B cell (primary cell): ENCODE measurements at regions not wholly inside any gene's neighbourhood (a gene's known extent, or its start where the extent isn't known, plus 50 kb on each side); places are given as distances from the start of the nearest gene placed in this dataset.

ENCODE experiments used
- ATAC-seq: fragments of 200-7000 bp; cut with Tn5 transposase; one replicate; pipeline ENCODE4 v1.10.0; 2021; ENCODE audit warnings: low read depth, mild to moderate bottlenecking, moderate number of reproducible peaks, moderate library complexity
- CTCF ChIA-PET: fragments of 350-600 bp; sonication (Branson Sonifier 250); formaldehyde crosslinking; loops from one replicate; lab custom pipeline; 2021; ENCODE audit warnings: antibody characterized with exemption, inconsistent platforms; lab: Charles Lee
- POLR2A ChIA-PET: fragments of 350-600 bp; sonication (Branson Sonifier 250); formaldehyde crosslinking; loops from one replicate; lab custom pipeline; 2021; ENCODE audit warnings: antibody characterized with exemption; lab: Charles Lee
- DNase-seq: peaks from one replicate; pipeline ENCODE4 v3.0.0; 2013
- H2AFZ ChIP-seq: 2 replicates; pipeline ENCODE4 v1.6.1; 2012; ENCODE audit warnings: mild to moderate bottlenecking, low read depth, low read length; ENCODE audit not compliant: insufficient read depth, poor library complexity, severe bottlenecking
- H3K27ac ChIP-seq, 2 donors: 1 replicate in 1 of 2; 2 replicates in 1 of 2; pipeline ENCODE4 v1.5.1; 2012 to 2013; ENCODE audit warnings: low read length in 2 of 2, mild to moderate bottlenecking in 2 of 2, moderate library complexity in 1 of 2
- H3K27me3 ChIP-seq, 4 experiments: fragments of 200-600 bp in 1 of 4; sonication (generic) in 1 of 4; replicated peaks in 1 of 4; 1 replicate in 2 of 4; 2 replicates in 2 of 4; pipeline versions ENCODE4 v1.6.1 to v1.7.0; 2013 to 2016; ENCODE audit warnings: low read length in 3 of 4, mild to moderate bottlenecking in 2 of 4, mixed read lengths in 1 of 4, moderate library complexity in 1 of 4; ENCODE audit not compliant: insufficient read depth in 4 of 4, control insufficient read depth in 3 of 4; ENCODE audit errors: control extremely low read depth in 1 of 4
- H3K36me3 ChIP-seq, 2 experiments: replicated peaks in 1 of 2; 1 replicate in 1 of 2; 2 replicates in 1 of 2; pipeline versions ENCODE4 v1.6.1 to v1.7.1; 2013; ENCODE audit warnings: low read length in 1 of 2; ENCODE audit not compliant: insufficient read depth in 2 of 2, control insufficient read depth in 1 of 2; ENCODE audit errors: control extremely low read depth in 1 of 2, extremely low read depth in 1 of 2
- H3K4me1 ChIP-seq, 2 donors: fragments of 200-600 bp in 1 of 2; sonication (generic) in 1 of 2; 1 replicate in 1 of 2; 2 replicates in 1 of 2; pipeline versions ENCODE4 v1.5.1 to v1.6.1; 2013 to 2017; ENCODE audit warnings: low read length in 2 of 2; ENCODE audit not compliant: control insufficient read depth in 2 of 2, insufficient read depth in 2 of 2
- H3K4me2 ChIP-seq: replicated peaks from 2 replicates; pipeline ENCODE3; 2012; ENCODE audit warnings: mild to moderate bottlenecking, low read depth, low read length; ENCODE audit not compliant: poor library complexity, severe bottlenecking
- H3K4me3 ChIP-seq, 5 experiments: fragments of 200-600 bp in 1 of 5; sonication (generic) in 1 of 5; 1 replicate in 3 of 5; 2 replicates in 2 of 5; pipeline versions ENCODE4 v1.5.1 to v1.7.0; 2011 to 2016; ENCODE audit warnings: low read length in 4 of 5, mild to moderate bottlenecking in 4 of 5, low read depth in 2 of 5, control low read depth in 1 of 5, moderate library complexity in 1 of 5; ENCODE audit not compliant: insufficient read depth in 1 of 5; ENCODE audit errors: control extremely low read depth in 1 of 5, extremely low read depth in 1 of 5
- H3K79me2 ChIP-seq: fragments of 200-600 bp; sonication (generic); one replicate; pipeline ENCODE4 v1.6.0; 2016; ENCODE audit warnings: low read length; ENCODE audit not compliant: control insufficient read depth, insufficient read depth
- H3K9ac ChIP-seq: fragments of 200-600 bp; sonication (generic); 2 replicates; pipeline ENCODE4 v1.6.1; 2017; ENCODE audit warnings: mild to moderate bottlenecking, low read length, moderate library complexity
- H3K9me3 ChIP-seq, 3 donors: one replicate each; pipeline versions ENCODE4 v1.6.1 to v1.7.1; 2013; ENCODE audit warnings: low read length in 2 of 3; ENCODE audit not compliant: control insufficient read depth in 2 of 3, insufficient read depth in 1 of 3; ENCODE audit errors: control extremely low read depth in 1 of 3
- H4K20me1 ChIP-seq: 2 replicates; pipeline ENCODE4 v1.6.0; 2012; ENCODE audit warnings: mild to moderate bottlenecking, low read length; ENCODE audit not compliant: insufficient read depth, control insufficient read depth, poor library complexity, severe bottlenecking
- H3K27ac Mint-ChIP-seq: one replicate; pipeline ENCODE4 v1.8.0; 2021; ENCODE audit warnings: mixed read lengths
- H3K27me3 Mint-ChIP-seq: one replicate; pipeline ENCODE4 v1.8.0; 2021; ENCODE audit warnings: mixed read lengths
- H3K4me1 Mint-ChIP-seq: one replicate; pipeline ENCODE4 v1.8.0; 2021; ENCODE audit warnings: mixed read lengths
- H3K4me3 Mint-ChIP-seq: one replicate; pipeline ENCODE4 v1.8.0; 2021; ENCODE audit warnings: mixed read lengths
- H3K9me3 Mint-ChIP-seq: one replicate; pipeline ENCODE4 v1.8.0; 2022; ENCODE audit warnings: mixed read lengths; ENCODE audit not compliant: insufficient read depth
- EZH2 ChIP-seq: IDR thresholded peaks from 2 replicates; pipeline ENCODE4 v1.6.1; 2012; ENCODE audit warnings: borderline replicate concordance, low read depth, mild to moderate bottlenecking, moderate library complexity, low read length; ENCODE audit not compliant: insufficient read depth, poor library complexity, severe bottlenecking
- WGBS: methylation state at CpG from one replicate; pipeline ENCODE4 v1.1.5; 2013; ENCODE audit warnings: missing lambda C conversion rate; ENCODE audit not compliant: insufficient coverage; 5-methylcytosine and 5-hydroxymethylcytosine counted together
- intact Hi-C: fragments of 100-400 bp; cut with micrococcal nuclease; formaldehyde crosslinking; loops from one replicate; pipeline ENCODE4 v1.10.0; 2022
- TF ChIP-seq, protein P1 (sequence below): fragments of 200-600 bp; IDR thresholded peaks from one replicate; pipeline ENCODE4 v1.8.0; 2022; ENCODE audit warnings: antibody characterized with exemption, mild to moderate bottlenecking

DNA sequence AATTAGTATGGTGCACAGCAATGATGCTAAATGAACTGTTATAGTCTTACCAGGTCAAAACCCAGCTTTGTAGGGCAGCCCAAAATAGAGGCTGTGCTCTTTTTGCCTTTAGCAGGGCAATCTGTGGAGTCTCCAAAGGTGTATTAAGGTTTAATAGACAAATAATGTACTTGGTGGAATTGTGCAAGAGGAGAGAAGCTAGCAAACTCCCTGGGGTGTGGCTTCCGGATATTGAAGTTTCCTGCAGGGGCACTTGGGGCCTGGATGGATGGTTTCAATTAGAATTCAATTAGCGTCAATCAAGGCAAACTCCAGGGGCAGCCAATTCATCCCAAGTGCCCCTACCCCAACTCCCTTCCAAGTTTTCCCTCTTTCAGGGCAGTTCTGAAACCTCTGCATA is 285.8 kb downstream of the UTP18 start:
- no peaks in the 10 kb centered on the region for H3K4me1 ChIP-seq
- 86% methylated on average over 1 of the region's 2 CpGs for WGBS
- Mint-ChIP-seq H3K4me3 (no peak overlapping the region), H3K27ac (no peak overlapping the region), H3K4me1 (no peaks in the 10 kb centered on the region), H3K9me3 (no peaks in the 10 kb centered on the region), H3K27me3 (peaks cover 5% of the 10 kb centered on the region)
- no peak overlapping the region for H3K9ac ChIP-seq
- H3K36me3 ChIP-seq, result no peaks in the 10 kb centered on the region
- ChIA-PET POLR2A (no interaction called here), CTCF (no interaction called here)
- H3K4me2 ChIP-seq, result no peak overlapping the region
- no peak overlapping the region for H3K4me3 ChIP-seq
- no peaks in the 10 kb centered on the region for H4K20me1 ChIP-seq
- H3K79me2 ChIP-seq, result no peaks in the 10 kb centered on the region
- ATAC-seq (no peak), DNase-seq (no peak)
- H3K9me3 ChIP-seq, result no peaks in the 10 kb centered on the region
- no peaks in the 10 kb centered on the region for H3K27me3 ChIP-seq
- H2AFZ ChIP-seq, result no peak overlapping the region
- intact Hi-C loops, result no loop called here
- TF ChIP-seq EZH2, result no peak
- TF ChIP-seq, protein P1, sequence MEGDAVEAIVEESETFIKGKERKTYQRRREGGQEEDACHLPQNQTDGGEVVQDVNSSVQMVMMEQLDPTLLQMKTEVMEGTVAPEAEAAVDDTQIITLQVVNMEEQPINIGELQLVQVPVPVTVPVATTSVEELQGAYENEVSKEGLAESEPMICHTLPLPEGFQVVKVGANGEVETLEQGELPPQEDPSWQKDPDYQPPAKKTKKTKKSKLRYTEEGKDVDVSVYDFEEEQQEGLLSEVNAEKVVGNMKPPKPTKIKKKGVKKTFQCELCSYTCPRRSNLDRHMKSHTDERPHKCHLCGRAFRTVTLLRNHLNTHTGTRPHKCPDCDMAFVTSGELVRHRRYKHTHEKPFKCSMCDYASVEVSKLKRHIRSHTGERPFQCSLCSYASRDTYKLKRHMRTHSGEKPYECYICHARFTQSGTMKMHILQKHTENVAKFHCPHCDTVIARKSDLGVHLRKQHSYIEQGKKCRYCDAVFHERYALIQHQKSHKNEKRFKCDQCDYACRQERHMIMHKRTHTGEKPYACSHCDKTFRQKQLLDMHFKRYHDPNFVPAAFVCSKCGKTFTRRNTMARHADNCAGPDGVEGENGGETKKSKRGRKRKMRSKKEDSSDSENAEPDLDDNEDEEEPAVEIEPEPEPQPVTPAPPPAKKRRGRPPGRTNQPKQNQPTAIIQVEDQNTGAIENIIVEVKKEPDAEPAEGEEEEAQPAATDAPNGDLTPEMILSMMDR, result no peak
- H3K27ac ChIP-seq, result no peak overlapping the region

DNA sequence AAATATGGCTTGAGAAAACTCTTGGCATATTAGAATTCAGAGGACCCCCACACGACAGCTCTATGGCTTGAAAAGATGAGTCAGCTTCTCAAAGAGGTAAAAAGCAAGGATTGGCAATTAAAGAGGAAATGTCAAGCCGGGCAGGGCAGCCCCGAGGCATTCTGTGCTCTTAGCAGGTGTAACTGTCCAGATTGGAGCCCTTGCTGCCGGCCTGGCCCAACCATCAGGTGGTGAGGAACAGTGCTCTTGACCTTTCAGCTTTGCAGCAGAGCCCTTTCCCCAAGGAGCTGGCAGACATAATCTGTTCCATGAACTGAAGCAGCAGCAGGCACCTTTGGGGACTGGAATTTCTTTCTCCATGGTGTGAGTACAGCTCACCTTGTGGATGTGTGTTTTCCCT is 287.8 kb downstream of the UTP18 start:
- Histone ChIP-seq H3K79me2 (no peaks in the 10 kb centered on the region), H3K36me3 (no peaks in the 10 kb centered on the region), H3K4me1 (no peaks in the 10 kb centered on the region), H3K4me3 (no peak overlapping the region), H2AFZ (no peak overlapping the region), H3K9me3 (no peaks in the 10 kb centered on the region), H3K4me2 (no peak overlapping the region), H3K27me3 (peaks cover 0 to 9% (median 0%) of the 10 kb centered on the region in 4 experiments), H3K27ac (no peak overlapping the region), H3K9ac (no peak overlapping the region), H4K20me1 (no peaks in the 10 kb centered on the region)
- TF ChIP-seq, protein P1, result no peak
- no peak for TF ChIP-seq EZH2
- POLR2A ChIA-PET, result no interaction called here
- H3K4me3 Mint-ChIP-seq, result no peak overlapping the region
- peaks cover 13% of the 10 kb centered on the region for H3K27me3 Mint-ChIP-seq
- ATAC-seq (no peak), DNase-seq (no peak)
- intact Hi-C loops, result no loop called here
- CTCF ChIA-PET, result no interaction called here
- 84% methylated on average over 4 of the region's 4 CpGs for WGBS
- no peaks in the 10 kb centered on the region for H3K4me1 Mint-ChIP-seq
- H3K9me3 Mint-ChIP-seq, result no peaks in the 10 kb centered on the region
- H3K27ac Mint-ChIP-seq, result no peak overlapping the region
